ENCODE measurements at regions not wholly inside any gene's neighbourhood (a gene's known extent, or its start where the extent isn't known, plus 50 kb on each side); places are given as distances from the start of the nearest gene placed in this dataset.
"Not testable (repeated sequence)": the region's sequence is repeated elsewhere in the genome, so short reads cannot be mapped to it uniquely, and the experiment has no call there.

DNA sequence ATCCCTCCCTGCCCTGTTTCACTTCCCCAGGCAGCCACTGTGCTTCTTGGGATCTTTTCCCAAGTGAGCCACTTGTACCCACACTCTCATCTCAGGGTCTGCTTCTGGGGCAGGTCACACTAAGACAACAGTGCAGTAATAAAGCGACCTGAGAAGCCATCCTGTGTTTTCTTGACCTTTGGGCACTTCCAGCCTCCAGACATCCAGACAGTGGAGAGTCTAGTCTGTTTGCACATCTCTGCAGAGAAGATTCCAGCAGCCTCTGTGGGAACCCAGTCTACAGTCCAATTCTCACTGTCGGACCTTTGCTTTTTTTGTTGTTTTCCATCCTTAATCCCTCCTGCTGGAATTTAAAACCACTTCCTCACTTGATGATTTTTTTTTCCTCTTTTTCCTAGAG, 50.3 kb upstream of the ATP6AP2 start:
- DNase-seq, result no peak

GRCh38 chrX:40527543-40527942, 53.2 kb upstream of the ATP6AP2 start:
- no peak for DNase-seq

- DNase-seq, result no peak
These were observed 54.4 kb upstream of the ATP6AP2 start for GRCh38 chrX:40526412-40526811.

DNA sequence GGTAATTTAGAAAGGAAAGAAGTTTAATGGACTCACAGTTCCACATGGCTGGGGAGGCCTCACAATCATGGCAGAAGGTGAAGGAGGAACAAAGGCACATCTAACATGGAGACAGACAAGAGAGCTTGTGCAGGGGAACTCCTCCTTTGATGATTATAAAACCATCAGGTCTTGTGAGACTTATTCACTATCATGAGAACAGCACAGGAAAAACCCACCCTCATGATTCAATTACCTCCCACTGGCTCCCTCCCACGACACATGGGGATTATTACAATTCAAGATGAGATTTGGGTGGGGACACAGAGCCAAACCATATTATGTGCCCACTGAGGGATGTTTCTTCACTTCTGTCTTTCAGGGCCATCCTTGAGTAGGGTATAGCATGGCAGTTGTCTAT, 54.9 kb upstream of the ATP6AP2 start:
- DNase-seq, result not testable (repeated sequence)

DNA sequence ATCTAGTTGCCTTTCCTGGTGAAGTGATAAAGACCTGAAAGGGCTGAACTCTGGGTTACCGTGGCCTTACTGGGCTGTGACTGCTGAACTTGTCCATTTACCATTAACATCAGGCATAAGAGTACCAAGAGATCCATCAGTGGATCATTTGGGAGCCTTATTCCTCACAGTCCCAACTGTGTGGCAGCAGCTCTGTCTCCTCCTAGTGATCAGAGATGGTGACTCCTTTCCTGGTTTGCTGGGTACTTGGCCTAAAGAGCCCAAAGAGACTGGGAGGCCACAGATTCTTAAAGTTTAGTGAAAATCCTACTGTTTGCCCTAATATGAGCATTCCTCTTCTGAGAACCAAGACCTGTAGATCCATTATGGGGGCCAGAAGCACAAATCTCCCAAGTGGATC, 56.3 kb upstream of the ATP6AP2 start:
- no peak for DNase-seq

DNA sequence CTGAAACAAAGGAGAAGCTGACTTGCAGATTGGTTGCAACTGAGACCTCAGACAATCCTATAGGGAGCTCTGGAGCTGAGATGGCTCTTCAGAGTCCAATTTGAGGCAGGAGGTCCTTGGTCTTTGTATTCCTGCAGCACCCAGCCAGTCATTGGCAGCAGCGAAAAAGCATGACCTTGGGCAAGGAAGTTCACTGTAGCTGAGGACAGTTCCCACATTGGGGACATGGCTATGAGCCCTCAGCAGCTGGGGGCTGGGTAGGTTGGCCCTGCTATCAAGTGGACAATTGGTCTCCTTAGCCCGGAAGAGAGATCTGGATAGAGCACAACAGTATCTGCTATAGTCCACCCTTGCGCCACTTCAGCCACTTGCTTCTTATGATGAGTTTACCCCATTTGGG, 56.9 kb upstream of the ATP6AP2 start:
- DNase-seq, result no peak

GRCh38 chrX:40521868-40522450, 58.8 kb upstream of the ATP6AP2 start:
- DNase-seq, result no peak

DNA sequence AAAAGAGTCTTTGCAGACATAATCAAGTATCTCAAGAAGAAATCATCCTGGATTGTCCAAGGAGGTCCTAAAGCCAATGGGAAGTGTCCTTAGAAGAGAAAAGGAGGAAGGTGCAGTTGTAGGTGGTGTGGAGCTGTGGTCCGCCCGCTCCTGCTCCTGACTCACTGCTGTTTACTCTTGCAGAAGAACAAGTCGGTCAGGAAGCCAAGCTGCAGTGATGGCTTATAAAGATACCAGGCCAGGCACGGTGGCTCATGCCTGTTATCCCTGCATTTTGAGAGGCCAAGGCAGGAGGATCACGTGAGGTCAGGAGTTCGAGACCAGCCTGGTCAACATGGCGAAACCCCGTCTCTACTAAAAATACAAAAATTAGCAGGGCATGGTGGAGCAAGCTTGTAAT, 66.4 kb upstream of the ATP6AP2 start:
- DNase-seq, result no peak

- no peak for DNase-seq
These were observed 66.9 kb upstream of the ATP6AP2 start for GRCh38 chrX:40513835-40514234.

DNA sequence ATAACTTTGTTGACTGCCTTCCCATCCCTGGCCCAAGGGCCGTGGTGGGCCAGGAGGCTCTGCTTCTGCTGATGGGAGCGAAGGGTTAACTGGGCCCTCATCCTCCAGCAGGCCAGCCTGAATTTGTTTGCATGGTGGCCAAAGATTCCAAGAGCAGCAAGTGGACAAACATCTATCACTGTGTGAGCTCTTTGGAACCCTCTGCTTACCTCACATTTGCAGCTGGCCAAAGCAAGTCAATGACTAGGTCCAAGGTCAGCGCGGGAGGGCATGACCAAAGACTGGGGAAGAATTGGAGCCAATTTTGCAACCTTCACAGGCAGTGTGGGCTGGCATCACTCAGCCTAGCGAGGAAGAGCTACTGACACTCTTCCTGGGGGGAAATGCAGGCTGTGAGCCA, 67.8 kb upstream of the ATP6AP2 start:
- no peak for DNase-seq

DNA sequence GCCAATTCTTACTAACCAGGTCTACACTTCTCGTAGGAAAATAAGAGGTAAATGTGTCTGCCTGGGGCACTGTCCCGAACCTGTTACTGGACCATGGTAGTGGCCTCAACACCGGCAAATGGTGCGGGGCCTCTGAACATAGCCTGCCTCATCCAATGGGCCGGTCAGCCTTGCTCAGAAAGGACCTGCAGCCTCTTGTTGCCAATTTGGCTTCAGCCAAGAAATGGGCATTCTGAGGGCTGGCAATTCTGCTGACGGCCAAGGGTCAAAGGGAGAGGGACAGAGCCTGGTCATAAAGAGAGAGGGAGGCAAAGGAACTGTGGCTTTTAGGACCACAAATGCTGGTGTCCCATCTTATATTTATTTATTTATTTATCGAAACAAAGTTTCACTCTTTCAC, 69.5 kb upstream of the ATP6AP2 start:
- DNase-seq, result no peak

- peak; percentile 7 for DNase-seq
These were observed 72.2 kb upstream of the ATP6AP2 start for GRCh38 chrX:40508560-40508959.

GRCh38 chrX:40506201-40506985, 74.4 kb upstream of the ATP6AP2 start:
- DNase-seq, result no peak

GRCh38 chrX:40504801-40505605, 75.8 kb upstream of the ATP6AP2 start:
- DNase-seq, result no peak

GRCh38 chrX:40503094-40503493, 77.7 kb upstream of the ATP6AP2 start:
- no peak for DNase-seq

GRCh38 chrX:40502688-40503087, 78.1 kb upstream of the ATP6AP2 start:
- DNase-seq, result no peak

GRCh38 chrX:40501164-40501855, 79.5 kb upstream of the ATP6AP2 start:
- DNase-seq, result no peak

DNA sequence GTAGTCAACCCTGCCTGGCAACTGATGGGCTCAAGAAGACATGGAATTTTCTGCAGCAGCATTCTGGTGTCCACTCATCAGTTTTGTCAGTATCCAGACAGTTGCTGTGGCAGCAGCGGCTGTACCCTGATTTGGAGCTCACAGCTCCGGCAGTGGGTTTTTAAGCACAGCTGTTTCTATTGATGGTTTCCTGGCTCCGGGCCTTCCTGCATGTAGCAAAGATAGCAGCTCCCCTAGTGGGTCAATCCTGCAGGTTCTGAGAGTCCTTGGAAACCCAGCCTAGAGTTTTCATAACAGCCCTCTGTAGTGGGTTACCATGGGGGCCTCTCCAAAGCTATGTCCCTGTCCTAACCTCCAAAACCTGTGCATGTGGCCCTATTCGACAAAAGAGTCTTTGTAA, 84.0 kb upstream of the ATP6AP2 start:
- DNase-seq, result no peak

DNA sequence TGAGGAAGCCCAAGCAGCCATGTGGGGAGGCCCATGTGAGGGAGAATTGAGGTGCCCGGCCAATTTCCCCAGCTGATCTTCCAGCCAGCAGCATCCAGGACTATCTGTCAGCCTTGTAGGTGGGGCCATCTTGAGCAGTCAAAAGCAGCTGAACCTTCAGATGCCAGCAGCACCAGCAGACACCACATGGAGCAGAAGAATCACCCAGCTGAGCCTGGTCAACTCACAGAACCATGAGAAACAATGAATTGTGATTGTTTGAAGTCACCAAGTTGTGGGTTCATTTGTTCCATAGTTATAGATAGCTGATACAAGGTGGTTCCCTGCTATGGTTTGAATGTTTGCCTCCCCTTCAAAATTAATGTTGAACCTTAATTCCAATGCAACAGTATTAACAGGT, 85.1 kb upstream of the ATP6AP2 start:
- no peak for DNase-seq

GRCh38 chrX:40494005-40494404, 86.8 kb upstream of the ATP6AP2 start:
- DNase-seq, result no peak

DNA sequence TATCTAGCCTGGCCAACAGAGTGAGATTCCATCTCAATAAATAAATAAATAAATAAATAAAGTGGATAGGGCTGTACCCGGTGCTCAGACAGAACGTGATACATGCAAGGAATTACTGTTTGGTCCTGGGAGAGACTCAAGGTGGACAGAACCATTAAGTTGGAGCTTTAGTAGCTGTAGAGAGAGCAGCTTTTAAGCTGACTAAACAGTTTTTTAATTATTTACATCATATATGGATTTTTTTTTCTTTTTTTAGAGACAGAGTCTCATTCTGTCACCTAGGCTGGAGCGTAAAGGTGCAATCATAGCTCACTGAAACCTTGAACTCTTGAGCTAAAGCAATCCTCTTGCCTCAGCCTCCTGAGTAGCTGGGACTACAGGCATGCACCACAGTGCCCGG, 92.5 kb upstream of the ATP6AP2 start:
- no peak for DNase-seq

DNA sequence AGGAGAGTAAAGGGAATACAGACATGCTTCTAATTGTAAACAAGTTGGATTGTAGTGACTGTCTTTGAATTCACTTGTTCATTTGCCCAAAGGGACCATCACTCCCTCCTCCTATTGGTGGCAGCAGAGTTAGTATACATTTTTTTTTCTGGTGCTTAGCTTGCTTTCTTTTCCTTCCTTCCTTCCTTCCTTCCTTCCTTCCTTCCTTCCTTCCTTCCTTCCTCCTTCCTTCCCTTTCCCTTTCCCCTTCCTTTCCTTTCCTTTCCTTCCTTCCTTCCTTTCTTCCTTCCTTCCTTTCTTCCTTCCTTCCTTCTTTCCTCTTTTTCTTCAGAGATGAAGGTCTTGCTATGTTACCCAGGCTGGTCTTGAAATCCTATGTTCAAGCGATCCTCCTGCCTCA, 94.8 kb upstream of the ATP6AP2 start:
- no peak for DNase-seq

GRCh38 chrX:40485102-40485826, 95.5 kb upstream of the ATP6AP2 start:
- DNase-seq, result no peak

Data from NCI-H1417 treated with DMSO at 0.1 percent for 48 hours (cell line).